ENCODE measurements at regions not wholly inside any gene's neighbourhood (a gene's known extent, or its start where the extent isn't known, plus 50 kb on each side); places are given as distances from the start of the nearest gene placed in this dataset.

DNA sequence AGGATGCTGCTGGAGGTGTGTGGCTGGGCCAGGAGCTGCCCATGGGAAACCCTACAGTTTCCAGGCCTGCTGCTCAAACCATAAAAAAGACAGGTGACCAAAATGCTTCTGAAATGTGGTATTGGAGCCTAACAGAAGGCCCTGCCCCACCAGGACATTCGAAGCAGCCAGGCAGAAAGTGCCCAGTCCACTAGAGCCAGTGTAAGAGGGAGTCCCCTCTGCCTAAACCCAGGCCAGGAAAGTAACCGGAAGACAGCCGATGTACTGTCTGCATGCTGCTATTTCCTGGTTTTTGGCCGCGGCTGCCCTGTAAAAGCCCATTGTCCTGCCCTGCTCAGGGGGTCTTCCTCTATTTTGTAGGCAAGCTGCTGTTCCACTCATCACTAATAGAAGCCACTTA is 150.7 kb upstream of the IRX2 start:
- DNase-seq, result no peak

DNA sequence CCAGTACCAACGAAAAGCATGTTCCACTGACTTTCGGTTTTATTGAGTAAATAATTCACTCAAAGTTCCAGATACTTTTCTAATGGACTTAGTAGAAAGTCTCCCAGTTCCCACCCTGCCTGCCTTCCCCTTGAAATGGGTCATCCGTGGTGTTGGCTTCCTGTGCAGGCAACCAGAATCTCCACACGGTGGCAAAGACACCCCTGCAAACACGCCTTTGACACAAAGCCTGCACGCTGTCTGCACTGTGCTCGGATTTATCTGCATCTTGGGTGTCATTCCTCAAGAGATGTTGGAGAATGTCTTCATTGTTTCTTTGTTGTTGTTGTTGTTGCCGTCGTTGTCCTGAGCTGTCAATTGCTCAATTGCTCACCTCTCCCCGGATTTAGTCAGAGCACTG is 150.0 kb upstream of the IRX2 start:
- no peak for DNase-seq

DNA sequence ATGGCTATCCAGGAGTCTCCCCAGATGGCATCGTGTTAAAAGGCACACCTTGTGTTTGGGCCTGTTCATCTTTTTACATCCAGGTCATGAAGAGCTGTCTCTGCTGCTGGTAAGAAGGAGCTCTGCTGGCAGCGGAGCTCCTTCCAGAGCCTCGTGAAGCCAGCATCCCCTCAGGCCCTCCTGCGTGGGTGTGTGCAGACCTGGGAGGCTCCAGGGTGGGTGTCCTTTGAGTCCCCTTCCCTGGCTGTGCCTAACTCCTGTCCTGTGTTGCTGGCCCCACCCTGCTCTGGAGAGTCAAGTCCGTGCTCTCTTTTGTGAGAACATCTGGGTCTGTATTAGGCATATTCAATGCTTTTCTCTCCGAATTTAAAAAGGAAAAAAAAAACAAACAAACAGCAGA is 149.6 kb upstream of the IRX2 start:
- no peak for DNase-seq

DNA sequence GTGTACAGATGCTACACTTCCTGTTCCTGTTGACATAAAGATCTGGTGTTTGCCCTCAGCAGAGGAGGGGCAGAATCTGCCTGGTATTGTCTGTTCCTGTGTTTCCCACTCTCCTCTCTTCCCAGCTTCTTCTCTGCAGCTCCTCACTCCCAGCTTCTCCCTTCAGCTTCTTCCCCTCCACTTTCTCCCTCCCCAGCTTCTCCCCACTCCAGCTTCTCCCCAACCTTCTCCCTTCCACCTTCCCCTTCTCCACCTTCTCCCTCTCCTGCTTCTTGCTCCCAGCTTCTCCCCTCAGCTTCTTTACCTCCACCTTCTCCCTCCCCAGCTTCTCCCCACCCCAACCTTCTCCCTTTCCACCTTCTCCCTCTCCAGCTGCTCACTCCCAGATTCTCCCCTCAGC is 148.9 kb upstream of the IRX2 start:
- DNase-seq, result no peak

DNA sequence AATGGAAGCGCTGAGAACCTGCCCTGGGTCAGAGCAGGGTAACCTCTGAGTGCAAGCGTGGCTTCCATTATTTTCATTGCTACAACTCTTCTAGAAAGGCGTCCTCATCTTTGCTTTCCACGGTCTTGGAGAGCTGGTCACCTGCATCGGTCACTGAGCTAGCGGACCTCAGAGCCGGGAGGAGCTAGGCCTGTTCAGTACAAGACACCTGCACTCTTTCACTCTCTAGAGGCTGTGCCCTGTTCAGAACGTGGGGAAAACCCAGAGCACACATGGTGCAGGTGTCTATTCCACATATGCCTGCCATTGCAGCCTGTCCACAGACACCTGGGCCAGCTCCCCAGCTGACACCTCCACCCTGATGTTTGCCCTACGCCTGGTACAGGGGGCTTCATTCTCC is 147.8 kb upstream of the IRX2 start:
- no peak for DNase-seq

DNA sequence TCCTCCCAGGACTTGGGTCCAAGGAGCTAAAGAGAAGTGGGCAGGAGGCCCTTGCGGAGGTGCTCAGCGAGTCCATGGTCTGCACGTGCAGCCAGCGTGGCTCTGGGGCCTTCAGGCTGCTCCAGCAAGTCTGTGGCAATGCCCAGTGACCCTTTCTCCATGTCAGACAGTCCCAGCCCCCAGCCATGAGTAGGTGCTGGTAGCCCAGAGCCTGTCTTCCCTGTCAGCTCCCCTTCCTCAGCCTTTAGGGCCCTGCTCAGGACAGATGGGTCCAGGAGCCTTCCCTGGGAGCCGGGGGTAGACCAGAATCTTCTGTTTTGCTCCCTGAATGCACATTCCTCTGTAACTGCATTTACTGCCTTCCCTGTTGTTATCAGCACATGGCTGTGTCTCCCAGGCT is 147.2 kb upstream of the IRX2 start:
- DNase-seq, result no peak

DNA sequence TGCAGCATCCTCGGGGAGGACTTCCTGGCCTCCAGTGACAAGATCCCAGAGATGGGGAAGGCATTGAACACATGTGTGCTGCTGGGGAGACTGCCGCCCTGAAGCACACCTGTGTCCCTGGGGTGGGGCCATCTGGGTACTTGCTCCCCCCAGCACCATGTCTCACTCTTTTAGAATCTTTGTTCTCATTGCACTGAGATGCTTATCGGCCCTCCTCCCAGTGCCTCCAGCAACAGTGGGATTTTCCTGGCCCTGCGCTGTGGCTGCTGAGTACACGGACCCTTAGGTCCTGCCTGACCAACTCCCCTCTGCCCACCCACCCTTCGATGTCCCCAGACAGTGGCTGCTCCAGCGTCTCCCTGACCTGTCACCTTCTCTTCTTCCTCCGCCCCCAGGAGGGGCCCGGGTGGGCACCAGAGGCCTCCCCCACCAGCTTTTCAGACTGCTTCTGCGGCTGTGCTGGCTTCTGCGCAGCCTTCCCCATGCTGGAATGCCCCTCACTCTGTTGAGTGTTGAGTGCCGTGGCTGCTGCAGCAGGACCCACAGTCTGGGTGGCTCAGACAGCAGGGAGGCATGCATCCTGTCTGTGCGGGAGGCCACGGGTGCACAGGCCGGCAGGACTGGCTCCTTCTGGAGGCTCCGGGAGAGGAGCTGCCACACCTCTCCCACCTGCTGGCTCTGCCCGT is 145.9 kb upstream of the IRX2 start:
- DNase-seq, result no peak

DNA sequence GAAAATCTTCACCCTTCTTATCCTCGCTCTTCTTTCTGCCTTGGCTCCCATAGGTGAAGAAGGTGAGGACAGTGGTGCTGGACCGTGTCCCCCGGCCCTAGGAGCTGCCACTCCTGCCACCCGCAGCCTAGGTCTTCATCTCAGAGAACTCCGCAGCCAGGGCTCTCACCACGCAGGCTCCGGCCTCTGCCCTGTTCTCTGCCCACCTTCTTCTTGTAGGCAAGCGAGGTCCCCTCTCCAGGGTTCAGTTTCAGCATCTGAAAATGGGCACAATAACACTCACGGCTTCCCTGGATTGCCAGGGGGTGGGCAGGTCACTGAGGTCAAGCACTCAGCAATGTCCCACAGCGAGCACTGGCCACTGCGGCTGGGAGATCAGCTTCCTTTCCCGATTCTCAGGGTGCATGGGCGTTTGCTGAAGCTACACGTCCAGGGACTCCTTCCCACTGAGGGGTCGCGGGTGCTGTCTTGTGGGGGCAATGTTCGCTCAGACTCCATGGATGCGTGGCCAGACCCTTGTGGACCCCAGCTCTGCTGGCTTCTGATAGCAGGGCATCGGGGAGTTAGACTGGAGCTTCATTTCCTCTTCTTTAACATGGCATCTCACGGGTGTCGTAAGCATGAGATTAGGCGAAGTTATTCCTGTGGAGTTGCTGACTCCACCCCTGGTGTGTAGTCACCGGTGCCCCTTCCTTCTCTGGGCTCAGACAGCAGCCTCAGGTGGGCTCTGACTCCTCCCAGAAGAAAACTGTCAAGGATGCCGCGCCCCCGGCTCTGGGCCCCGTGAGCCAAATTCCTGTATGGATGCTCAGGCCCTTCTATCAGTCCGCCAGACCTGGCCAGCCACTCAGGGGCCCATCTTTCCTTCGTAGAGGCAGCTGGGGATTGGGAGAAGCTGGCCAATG is 145.1 kb upstream of the IRX2 start:
- DNase-seq, result peak; percentile 32

DNA sequence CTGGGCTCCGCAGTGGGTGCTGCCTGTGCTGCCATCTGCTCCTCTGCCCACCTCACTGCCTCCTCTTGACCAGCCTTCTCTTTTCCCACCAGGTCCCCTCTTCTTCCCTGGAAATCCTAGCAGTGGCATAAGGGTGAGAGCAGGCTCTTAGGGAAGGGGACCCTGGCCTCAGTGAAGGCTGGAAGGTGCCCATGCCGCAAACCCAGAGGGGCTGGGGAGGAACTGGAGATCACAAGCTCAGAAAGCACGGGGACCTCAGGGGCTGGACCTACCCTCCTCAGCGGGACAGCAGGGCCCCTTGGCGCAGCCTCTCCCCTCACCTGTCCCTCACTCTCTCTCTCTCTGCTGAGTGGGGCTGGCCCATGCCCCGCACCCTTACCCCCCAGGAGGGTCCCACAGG is 144.4 kb upstream of the IRX2 start:
- no peak for DNase-seq

DNA sequence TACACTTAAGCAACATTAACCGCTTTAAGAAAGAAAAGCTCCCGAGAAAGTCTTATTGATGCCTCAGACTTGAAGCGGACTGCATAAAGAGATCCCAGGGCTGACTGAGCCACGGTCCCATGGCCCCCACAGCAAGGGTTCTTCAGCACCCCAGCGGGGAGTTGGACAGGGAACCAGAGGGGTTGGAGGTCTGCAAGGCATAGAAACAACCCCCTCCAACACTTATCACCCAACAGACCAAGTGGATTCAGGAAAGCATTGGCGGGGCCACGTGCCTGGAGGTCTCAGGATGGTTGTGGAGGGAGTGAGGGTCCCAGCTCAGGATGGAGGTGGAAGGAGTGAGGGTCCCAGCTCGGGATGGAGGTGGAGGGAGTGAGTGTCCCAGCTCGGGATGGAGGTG is 143.7 kb upstream of the IRX2 start:
- DNase-seq, result no peak

DNA sequence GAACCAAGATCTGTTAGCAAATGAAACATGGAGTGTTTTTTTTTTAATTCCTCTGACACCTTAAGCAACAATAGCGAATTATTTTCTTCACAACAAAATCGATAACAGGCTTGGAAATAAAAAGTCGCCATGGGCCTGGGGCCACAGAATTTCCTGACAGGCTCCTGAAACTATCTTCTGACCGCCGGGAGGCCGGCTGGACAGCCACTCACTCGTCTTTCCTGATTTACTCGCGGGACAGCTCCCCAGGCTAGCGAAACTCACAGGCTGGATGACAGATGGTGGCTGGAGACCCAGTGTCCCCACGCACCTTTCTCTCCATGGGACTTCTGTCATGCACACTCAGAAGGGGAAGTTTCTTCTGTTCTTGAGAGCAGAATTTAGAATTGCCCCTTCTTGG is 143.3 kb upstream of the IRX2 start:
- no peak for DNase-seq

DNA sequence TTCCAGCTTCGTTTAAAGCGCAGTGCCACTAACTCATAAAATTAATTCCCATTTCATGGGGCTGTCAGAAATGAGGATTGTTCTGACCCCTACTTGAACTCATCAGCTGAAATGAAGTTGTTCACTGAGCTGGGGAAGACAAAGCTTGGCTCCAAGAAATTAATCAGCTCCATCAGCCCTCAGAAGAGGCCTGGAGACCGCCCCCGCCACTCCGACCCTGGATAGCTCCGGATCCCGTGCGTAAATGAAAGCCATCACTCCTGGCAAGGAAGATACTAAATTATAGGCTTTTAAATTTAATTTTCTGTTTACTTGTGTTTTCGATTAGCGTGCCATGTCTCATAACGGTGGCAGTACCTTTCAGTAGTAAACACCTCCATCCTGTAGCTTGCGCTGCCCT is 142.8 kb upstream of the IRX2 start:
- no peak for DNase-seq

DNA sequence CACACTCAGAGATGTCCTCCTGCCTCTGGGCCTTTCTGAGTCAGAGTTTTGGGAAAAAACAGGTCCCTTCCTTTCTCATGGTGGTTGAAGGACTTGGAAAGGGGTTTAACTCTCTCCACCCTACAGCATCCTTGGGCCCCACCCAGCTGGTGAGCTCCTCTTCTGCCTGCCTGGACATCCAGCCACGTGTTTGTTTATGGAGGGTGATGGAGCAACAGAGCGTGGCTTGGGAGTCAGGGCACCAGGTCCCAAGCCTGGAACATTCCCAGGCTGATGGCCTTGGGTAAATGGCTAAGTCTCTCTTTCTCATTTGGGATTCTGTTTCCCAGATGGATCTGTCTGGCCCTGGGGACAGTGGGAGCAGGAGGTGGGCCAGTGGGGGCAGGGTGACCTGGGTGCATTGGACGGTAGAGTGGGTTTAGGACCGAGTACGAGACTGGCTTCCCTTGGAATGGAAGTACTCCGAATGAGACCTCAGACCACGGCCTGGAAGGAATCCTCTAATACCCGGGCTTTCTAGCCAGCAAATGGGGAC is 141.1 kb upstream of the IRX2 start:
- DNase-seq, result no peak

DNA sequence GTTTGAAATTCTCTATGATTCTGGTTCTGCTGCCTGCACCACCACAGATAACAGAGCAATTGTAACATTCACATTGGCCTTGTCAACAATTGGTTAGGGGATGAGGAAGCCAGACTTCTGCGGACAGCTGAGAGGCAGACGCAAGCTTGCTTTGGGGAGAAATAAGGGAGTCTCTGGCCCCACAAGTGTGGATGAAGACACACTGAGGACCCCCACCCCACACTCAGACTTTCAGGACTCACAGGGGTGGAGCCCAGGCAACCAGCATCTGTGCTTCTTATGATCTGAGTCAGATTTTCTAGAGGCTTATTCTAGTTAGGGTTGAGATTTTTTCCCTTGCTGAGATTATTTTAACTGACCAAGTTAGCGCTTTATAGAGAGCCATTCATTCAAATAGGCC is 140.3 kb upstream of the IRX2 start:
- no peak for DNase-seq

DNA sequence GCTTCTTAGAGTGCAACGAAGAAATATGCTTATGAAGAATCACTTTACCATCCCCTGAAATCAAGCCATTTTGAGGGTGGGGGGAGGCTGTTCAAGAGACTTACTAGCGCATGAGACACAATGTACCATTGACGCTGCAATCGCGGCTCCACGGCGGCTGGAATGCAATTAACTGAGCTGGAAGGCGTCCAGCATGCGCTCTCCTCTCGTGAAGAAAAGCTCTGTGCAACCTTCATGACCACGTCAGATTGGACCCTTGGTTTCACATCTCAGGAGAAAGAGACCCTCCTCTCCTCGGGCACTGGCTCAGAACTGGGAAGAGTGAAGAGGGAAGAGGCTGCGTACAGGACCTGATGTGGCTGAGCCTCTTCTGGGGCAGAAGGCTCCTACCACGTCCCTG is 138.5 kb upstream of the IRX2 start:
- DNase-seq, result peak; percentile 28

DNA sequence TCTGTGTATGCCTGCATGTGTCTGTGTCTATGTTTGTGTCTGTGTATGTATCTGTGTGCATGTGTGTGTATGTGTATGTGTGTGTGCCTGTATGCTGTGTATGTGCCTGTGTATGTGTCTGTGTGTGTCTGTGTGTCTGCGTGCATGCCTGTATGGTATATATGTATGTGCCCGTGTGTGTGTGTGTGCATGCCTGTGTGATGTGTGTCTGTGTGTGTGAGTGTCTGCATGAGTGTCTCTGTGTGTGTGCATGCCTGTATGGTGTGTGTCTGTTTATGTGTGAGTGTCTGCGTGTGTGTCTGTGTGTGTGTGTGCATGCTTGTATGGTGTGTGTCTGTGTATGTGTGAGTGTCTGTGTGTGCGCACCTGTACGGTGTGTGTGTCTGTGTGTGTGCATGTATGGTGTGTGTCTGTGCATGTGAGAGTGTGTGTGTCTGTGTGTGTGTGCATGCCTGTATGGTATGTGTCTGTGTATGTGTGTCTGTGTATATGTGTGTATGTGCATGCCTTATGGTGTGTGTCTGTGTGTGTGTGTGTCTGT is 137.1 kb upstream of the IRX2 start:
- DNase-seq, result no peak

DNA sequence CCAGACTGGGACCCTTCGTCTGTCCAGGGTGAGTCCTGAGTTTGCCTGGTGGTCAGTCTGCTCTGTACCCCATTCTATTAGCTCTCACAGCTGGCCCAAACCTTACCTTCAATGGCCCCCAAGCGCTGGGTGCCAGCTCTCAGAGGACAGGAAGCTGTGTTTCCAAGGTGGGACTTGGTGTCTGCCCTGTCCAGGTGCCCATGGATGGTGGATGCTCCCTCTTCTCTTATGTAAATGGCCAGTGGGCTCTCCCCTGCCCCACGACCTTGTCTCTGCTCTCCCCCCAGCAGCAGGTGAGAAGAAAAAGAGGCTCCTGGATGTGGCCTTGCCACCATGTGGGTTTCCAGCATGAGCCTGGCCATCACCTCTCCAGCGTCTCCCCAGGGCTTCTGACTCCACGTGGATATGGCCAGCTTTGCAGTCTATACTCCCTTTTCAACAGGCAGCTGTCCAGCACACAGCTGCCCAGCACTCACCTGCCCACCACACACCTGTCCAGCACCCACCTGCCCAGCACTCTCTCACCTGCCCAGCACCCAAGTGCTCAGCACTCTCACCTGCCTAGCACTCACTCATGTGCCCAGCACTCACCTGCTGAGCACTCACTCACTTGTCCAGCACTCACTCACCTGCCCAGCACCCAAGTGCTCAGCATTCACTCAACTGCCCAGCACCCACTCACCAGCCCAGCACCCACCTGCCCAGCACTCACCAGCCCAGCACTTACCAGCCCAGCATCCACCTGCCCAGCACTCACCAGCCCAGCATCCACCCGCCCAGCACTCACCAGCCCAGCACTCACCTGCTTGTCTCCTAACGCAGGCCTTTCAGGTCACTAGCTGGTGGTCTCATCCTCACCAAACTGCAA is 136.2 kb upstream of the IRX2 start:
- DNase-seq, result peak; percentile 30

DNA sequence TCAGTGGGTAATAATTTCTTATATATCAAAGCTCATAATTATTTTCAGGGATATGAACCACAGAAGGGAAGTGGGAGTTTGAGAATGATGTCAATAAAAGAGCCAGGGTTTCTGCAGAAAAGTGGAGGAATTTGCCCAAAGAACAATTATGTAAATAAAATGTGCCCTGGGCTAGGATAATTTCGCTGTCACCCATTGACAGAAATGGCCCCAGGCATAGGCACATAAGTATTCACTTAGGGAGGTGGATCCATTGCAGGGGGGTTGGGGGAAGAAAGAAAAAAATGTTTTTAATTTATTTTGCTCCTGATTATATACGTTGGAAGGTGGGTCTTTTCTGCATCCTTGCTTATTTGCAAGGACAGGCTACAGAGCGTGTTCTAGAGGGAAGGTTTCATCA is 135.1 kb upstream of the IRX2 start:
- no peak for DNase-seq

DNA sequence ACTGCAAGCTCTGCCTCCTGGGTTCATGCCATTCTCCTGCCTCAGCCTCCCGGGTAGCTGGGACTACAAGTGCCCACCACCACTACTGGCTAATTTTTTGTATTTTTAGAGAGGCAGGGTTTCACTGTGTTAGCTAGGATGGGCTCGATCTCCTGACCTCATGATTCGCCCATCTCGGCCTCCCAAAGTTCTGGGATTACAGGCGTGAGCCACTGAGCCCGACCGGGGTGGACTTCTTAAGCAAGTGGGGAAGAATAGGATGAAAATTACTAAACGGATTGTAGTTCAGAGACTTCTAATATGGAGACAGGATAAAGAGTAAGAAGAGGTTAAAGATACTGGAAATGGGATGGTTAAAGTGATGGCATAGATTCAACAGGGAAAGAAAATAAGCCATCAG is 132.3 kb upstream of the IRX2 start:
- DNase-seq, result peak; percentile 15

DNA sequence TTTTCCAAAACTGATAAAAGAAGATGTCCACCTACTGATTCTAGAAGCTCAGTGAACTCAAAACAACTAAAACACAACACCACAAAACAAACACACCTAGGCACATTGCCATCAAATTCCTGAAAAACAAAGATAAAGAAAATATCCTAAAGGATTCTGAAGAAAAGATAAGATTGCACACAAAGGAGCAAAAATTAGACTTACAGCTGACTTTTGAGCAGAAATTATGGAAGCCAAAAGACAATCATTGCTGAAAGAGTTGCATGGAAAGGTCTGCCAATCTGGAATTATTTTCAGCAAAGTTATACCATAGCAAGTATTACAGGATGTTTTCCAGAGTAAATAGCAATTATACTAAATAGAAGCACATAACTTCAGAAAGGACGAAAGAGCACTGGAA is 128.2 kb upstream of the IRX2 start:
- DNase-seq, result no peak

DNA sequence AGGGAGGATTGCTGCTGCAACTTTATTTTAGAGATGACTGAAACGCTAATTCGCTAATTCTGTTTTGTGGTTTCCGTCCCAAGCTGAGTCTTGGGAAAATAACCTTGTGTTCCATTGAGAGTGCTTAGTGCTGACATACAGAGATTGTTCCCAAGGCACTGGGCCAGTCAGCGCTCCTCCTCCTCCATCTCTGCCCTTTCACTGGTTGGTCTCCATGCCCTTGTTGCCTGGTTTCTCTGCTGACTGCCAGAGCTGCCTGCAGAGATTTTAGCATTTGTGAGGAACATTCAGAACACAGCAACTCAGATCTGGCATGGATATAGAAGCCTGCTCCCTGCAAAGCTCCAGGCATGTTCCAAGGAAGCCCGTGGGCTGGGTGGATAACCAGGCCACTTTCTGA is 126.0 kb upstream of the IRX2 start:
- DNase-seq, result no peak

DNA sequence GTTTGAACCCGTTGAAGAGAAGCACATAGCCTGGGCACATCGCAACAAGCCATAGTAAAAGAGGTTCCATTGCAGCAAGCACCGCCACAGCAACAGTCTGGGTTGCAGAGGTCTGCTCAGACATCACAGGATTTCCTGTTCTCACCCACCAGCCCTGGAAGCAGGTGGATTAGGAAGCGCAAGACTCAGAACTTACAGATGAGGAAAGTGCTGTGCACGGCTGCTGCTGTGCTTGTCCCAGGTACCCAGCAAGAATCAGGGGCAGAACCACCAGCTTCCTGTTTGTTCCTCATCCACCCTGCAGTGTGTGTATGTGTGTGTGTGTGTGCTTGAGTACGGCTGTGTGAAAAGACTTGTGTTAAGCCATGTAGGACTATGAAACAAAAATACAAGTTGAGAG is 124.7 kb upstream of the IRX2 start:
- no peak for DNase-seq

DNA sequence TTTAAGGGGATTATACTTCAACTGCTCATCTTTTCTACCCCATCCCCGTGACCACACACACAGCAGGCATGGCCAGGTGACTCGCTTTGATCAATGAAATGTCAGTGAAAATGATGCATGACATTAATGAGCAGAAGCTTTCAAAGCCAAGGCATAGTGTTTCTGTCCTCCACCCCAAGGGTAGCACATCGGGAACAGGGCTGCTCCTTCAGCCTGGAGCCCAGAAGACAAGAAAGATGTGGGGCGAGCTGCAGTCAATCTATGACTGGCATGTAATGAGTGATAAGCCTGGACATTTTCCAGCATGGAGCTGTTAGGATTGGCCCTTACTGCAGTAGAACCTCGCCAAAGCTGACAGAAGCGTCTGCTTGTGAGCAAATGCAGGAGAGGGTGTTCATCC is 122.6 kb upstream of the IRX2 start:
- DNase-seq, result no peak
